ENCODE measurements at regions not wholly inside any gene's neighbourhood (a gene's known extent, or its start where the extent isn't known, plus 50 kb on each side); places are given as distances from the start of the nearest gene placed in this dataset.
"Not testable (repeated sequence)": the region's sequence is repeated elsewhere in the genome, so short reads cannot be mapped to it uniquely, and the experiment has no call there.

DNA sequence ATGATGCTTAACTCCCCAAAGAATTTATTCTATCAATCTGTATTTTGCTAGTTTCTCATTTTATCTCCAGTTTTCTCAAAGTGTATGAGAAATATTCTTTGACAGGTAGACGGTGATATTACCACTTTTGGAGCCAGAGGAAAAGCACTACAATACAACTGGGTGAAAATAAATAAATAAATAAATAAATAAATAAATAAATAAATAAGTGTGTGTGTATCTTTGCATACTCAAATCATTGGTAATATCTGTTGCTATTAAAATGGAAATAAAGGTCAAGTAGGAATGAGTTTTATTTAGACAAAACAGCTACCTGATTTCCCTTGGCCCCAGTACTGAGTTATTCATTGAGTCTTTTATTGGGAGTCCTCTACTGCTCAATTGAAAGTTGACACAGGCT, 114.3 kb downstream of the RBMX2 start:
- no peaks in the 10 kb centered on the region for H3K4me1 ChIP-seq (ENCODE audit: control insufficient read depth, insufficient read depth, low read length)
- no peaks in the 10 kb centered on the region for H3K27me3 ChIP-seq (ENCODE audit: control insufficient read depth in 1 of 2, insufficient read depth in 2 of 2, low read length in 2 of 2)
- H3K4me3 ChIP-seq (ENCODE audit: low read length in 2 of 2), result no peak overlapping the region
- no peak overlapping the region for H3K27ac ChIP-seq (ENCODE audit: low read length)
- H3K9ac ChIP-seq (ENCODE audit: low read length in 2 of 2), result no peak overlapping the region
- no peaks in the 10 kb centered on the region for H3K36me3 ChIP-seq (ENCODE audit: control insufficient read depth in 2 of 2, insufficient read depth in 2 of 2, low read length in 2 of 2)
- no peaks in the 10 kb centered on the region for H3K9me3 ChIP-seq (ENCODE audit: control insufficient read depth in 2 of 2, low read length in 2 of 2)

DNA sequence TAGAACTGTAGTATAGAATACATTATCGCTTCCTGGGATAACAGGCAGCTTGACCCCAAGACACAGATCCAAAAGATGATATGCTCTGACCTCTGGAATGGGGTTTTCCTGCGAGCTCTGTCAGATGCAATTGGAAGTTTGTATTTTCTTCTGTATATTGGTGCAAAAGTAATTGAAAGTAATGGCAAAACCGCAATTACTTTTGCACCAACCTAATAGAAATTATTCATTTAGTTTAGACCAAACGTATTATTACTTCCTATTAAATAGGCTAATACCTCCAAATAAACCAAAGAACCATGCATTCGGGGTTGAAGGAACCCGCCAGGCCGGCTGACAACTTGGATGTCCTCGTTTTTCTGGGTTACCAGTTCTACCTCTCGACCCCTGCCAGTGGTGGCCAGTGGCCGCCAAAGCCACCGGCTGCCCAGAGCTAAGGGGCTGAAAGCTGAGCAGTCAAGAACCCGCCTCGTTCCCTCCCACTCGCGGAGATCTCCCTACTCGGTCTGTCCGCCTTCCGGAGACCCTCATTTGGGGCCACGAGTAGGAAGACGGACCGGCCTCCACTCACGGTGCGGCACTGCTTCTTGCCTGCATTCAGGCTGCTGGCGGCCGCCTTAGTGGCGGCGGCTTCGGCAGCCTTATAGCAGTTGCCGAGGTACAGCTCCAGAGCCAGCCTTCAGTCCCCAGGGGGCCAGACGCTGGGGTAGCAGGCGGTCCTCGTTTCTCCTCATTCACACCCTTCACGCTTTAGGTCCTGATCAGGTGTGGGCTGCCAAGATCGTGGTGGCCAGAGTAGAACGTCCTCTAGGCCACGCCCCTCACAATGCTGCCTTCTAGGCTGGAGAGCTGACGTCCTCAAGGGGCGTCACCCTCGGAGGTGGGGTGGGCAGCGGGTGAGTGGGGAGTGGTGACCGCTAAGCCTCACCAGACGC, 121.9 kb downstream of the RBMX2 start:
- no peaks in the 10 kb centered on the region for H3K27me3 ChIP-seq (ENCODE audit: control insufficient read depth in 1 of 2, insufficient read depth in 2 of 2, low read length in 2 of 2)
- H3K4me3 ChIP-seq (ENCODE audit: low read length in 2 of 2), result peak overlapping the region; percentile 57 to 69
- peak overlapping the region in 1 of 2 donors; percentile 21 for H3K9ac ChIP-seq (ENCODE audit: low read length in 2 of 2)
- no peaks in the 10 kb centered on the region for H3K9me3 ChIP-seq (ENCODE audit: control insufficient read depth in 2 of 2, low read length in 2 of 2)
- H3K27ac ChIP-seq (ENCODE audit: low read length), result no peak overlapping the region
- no peaks in the 10 kb centered on the region for H3K36me3 ChIP-seq (ENCODE audit: control insufficient read depth in 2 of 2, insufficient read depth in 2 of 2, low read length in 2 of 2)
- no peaks in the 10 kb centered on the region for H3K4me1 ChIP-seq (ENCODE audit: control insufficient read depth, insufficient read depth, low read length)

DNA sequence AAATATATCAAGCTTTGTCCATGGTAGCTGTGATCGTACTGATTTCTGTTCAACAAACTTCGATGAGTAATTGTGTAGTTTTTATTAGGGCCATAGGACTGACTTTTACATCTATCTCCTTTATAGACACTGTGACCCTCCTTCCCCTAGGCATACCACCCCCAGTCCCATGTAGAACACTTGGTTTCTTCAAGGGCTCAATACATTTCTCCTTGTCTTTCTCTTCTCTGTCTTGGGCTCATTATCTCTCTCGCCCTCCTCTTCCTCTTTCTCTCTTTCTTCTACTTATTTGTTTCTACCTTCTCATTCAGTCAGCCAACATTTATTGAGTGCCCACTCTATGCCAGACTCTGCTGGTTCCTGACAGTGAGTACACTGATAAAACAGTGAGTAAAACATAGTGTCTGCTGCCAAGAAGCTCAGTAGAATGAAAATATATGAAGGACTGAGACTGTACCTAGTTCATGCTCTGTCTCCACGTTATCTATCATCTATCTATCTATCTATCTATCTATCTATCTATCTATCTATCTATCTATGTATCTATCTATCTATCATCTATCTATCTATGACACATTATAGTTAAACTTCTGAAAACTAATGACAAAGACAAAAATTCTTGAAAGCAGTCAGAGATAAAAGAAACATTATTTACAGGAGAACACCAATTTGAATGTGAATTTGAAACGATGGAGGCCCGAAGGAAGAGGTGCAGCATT, 122.8 kb downstream of the RBMX2 start:
- H3K4me3 ChIP-seq (ENCODE audit: low read length in 2 of 2), result peak overlapping the region; percentile 57 to 69

DNA sequence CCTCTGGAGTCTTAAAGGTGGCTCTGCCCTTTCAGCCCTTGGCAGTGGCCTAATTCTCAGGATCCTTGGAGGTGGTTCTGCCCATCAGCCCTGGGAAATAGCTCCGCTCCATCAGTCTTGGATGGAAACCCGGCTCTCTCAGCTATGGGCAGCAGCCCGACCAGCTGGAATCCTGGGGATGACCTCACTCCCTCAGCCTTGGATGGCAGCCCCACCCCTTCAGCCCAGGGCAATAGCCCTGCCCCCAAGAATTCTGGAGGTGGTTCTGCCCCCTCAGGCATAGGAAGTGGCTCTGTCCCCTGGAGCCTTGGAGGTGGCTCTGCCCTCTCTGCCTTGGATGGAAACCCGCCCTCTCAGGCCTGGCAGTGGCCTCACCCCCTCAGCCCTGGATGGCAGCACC, 127.7 kb downstream of the RBMX2 start:
- no peaks in the 10 kb centered on the region for H3K36me3 ChIP-seq (ENCODE audit: control insufficient read depth in 2 of 2, insufficient read depth in 2 of 2, low read length in 2 of 2)
- no peaks in the 10 kb centered on the region for H3K4me1 ChIP-seq (ENCODE audit: control insufficient read depth, insufficient read depth, low read length)
- H3K9me3 ChIP-seq (ENCODE audit: control insufficient read depth in 2 of 2, low read length in 2 of 2), result no peaks in the 10 kb centered on the region
- no peak overlapping the region for H3K27ac ChIP-seq (ENCODE audit: low read length)
- no peaks in the 10 kb centered on the region for H3K27me3 ChIP-seq (ENCODE audit: control insufficient read depth in 1 of 2, insufficient read depth in 2 of 2, low read length in 2 of 2)
- no peak overlapping the region for H3K9ac ChIP-seq (ENCODE audit: low read length in 2 of 2)
- no peak overlapping the region for H3K4me3 ChIP-seq (ENCODE audit: low read length in 2 of 2)

More for the DNA sequence above, 122.8 kb downstream of the RBMX2 start:
- Histone ChIP-seq H3K36me3 (ENCODE audit: control insufficient read depth in 2 of 2, insufficient read depth in 2 of 2, low read length in 2 of 2) (no peaks in the 10 kb centered on the region), H3K4me1 (ENCODE audit: control insufficient read depth, insufficient read depth, low read length) (no peaks in the 10 kb centered on the region), H3K9ac (ENCODE audit: low read length in 2 of 2) (no peak overlapping the region), H3K27me3 (ENCODE audit: control insufficient read depth in 1 of 2, insufficient read depth in 2 of 2, low read length in 2 of 2) (no peaks in the 10 kb centered on the region), H3K27ac (ENCODE audit: low read length) (no peak overlapping the region), H3K9me3 (ENCODE audit: control insufficient read depth in 2 of 2, low read length in 2 of 2) (no peaks in the 10 kb centered on the region)

DNA sequence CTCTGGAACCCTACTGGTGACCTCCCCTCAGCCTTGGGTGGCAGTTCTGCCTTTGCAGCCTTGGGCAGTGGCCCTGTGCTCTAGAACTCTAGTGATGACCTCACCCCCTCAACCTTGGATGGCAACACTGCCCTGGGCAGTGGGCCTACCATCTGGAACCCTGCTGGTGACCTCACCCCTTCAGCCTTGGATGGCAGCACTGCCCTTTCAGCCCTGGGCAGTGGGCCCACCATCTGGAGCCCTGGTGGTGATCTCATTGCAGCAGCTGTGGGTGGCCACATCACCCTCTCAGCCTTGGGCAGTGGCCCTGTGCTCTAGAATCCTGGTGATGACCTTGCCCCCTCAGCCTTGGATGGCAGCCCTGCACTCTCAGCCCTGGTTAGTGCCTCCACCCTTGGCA, 129.3 kb downstream of the RBMX2 start:
- Histone ChIP-seq H3K36me3 (ENCODE audit: control insufficient read depth in 2 of 2, insufficient read depth in 2 of 2, low read length in 2 of 2) (no peaks in the 10 kb centered on the region), H3K4me1 (ENCODE audit: control insufficient read depth, insufficient read depth, low read length) (no peaks in the 10 kb centered on the region), H3K4me3 (ENCODE audit: low read length in 2 of 2) (no peak overlapping the region), H3K27me3 (ENCODE audit: control insufficient read depth in 1 of 2, insufficient read depth in 2 of 2, low read length in 2 of 2) (no peaks in the 10 kb centered on the region), H3K9ac (ENCODE audit: low read length in 2 of 2) (no peak overlapping the region), H3K27ac (ENCODE audit: low read length) (no peak overlapping the region), H3K9me3 (ENCODE audit: control insufficient read depth in 2 of 2, low read length in 2 of 2) (no peaks in the 10 kb centered on the region)

DNA sequence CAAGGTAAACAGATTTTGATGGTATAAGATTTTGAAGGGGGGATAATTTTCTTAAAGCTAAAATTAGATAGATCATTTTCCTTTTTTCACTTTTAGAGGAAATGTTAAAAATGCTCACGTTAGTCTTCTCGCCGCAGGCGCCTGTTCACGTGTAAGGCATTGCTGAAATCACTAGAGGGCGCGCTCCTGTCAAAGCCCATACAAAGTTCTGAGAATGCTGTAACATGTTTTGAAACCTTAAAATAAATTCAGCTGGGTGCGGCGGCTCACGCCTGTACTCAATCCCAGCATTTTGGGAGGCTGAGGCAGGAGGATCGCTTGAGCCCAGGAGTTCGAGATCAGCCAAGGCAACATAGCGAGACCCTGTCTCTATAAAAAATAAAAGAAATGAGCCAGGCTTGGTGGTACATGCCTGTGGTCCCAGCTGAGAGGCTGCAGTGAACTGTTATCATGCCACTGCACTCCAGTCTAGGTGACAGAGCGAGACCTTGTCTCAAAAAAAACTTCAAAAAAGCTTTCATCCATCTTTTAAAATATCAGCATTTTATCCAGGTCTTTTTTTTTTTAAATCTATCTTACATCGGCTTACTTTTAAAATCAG, 138.0 kb downstream of the RBMX2 start:
- no peaks in the 10 kb centered on the region for H3K9me3 ChIP-seq (ENCODE audit: control insufficient read depth in 2 of 2, low read length in 2 of 2)
- H3K36me3 ChIP-seq (ENCODE audit: control insufficient read depth in 2 of 2, insufficient read depth in 2 of 2, low read length in 2 of 2), result no peaks in the 10 kb centered on the region
- H3K27ac ChIP-seq (ENCODE audit: low read length), result no peak overlapping the region
- H3K9ac ChIP-seq (ENCODE audit: low read length in 2 of 2), result no peak overlapping the region
- no peaks in the 10 kb centered on the region for H3K4me1 ChIP-seq (ENCODE audit: control insufficient read depth, insufficient read depth, low read length)
- peaks cover 0 to 2% of the 10 kb centered on the region in 2 donors for H3K27me3 ChIP-seq (ENCODE audit: control insufficient read depth in 1 of 2, insufficient read depth in 2 of 2, low read length in 2 of 2)
- no peak overlapping the region for H3K4me3 ChIP-seq (ENCODE audit: low read length in 2 of 2)

DNA sequence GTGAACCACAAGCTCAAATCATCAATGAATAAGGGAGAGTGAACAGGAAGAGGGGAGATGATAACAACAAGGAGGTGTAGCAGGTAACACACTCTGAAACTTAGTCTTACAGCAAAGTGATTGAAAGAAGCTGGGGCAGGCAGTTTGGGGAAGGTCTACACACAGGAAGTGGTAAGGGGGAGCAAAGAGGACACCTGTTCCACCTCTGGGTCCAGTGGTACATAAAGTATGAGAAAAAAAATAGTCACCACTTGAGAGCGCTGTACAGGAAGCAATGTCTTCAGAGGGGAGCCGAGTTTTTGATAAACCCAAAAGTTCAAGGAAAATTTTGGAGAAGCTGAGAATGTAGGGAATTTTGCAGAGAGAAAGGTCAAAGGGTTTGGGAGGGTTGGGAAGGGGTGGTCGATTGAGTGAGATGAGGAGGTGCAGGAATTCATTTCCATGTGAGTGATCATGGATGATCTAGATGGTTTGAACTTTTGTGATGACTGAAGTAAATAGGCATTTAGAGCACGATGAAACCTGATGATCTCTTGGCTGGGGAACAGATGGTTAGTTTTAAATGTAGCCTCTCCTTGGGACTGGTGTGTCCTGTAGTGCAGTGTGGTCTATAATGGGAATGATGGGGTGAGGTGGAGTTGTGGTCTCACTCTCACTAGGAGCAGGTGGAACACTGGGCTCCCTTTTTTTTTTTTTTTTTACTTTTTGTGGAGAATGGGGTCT, 142.0 kb downstream of the RBMX2 start:
- no peak overlapping the region for H3K9ac ChIP-seq (ENCODE audit: low read length in 2 of 2)
- H3K27me3 ChIP-seq (ENCODE audit: control insufficient read depth in 1 of 2, insufficient read depth in 2 of 2, low read length in 2 of 2), result peaks cover 0 to 2% of the 10 kb centered on the region in 2 donors
- no peaks in the 10 kb centered on the region for H3K36me3 ChIP-seq (ENCODE audit: control insufficient read depth in 2 of 2, insufficient read depth in 2 of 2, low read length in 2 of 2)
- H3K4me3 ChIP-seq (ENCODE audit: low read length in 2 of 2), result no peak overlapping the region
- H3K4me1 ChIP-seq (ENCODE audit: control insufficient read depth, insufficient read depth, low read length), result no peaks in the 10 kb centered on the region
- no peak overlapping the region for H3K27ac ChIP-seq (ENCODE audit: low read length)
- no peaks in the 10 kb centered on the region for H3K9me3 ChIP-seq (ENCODE audit: control insufficient read depth in 2 of 2, low read length in 2 of 2)

DNA sequence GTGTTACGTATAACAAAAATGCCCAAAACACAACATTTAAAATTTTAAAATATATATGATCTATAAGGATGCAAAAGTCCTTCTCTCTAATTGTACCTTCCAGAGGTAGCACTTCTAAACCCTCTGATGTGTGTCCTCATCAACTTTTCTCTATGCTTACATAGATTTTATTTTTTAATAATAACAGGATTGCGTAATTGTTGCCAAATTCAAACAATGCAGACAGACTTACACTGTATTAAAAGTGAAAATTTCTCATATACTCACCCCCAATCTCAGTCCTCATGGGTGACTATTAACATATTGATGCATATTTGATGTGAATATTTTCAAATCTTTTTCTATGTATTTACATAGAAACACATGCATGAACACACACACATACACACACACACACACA, 144.0 kb downstream of the RBMX2 start:
- Histone ChIP-seq H3K4me1 (ENCODE audit: control insufficient read depth, insufficient read depth, low read length) (peaks cover 2% of the 10 kb centered on the region), H3K4me3 (ENCODE audit: low read length in 2 of 2) (no peak overlapping the region), H3K9me3 (ENCODE audit: control insufficient read depth in 2 of 2, low read length in 2 of 2) (no peaks in the 10 kb centered on the region), H3K36me3 (ENCODE audit: control insufficient read depth in 2 of 2, insufficient read depth in 2 of 2, low read length in 2 of 2) (no peaks in the 10 kb centered on the region), H3K27me3 (ENCODE audit: control insufficient read depth in 1 of 2, insufficient read depth in 2 of 2, low read length in 2 of 2) (peaks cover 0 to 1% of the 10 kb centered on the region in 2 donors), H3K9ac (ENCODE audit: low read length in 2 of 2) (no peak overlapping the region), H3K27ac (ENCODE audit: low read length) (no peak overlapping the region)

DNA sequence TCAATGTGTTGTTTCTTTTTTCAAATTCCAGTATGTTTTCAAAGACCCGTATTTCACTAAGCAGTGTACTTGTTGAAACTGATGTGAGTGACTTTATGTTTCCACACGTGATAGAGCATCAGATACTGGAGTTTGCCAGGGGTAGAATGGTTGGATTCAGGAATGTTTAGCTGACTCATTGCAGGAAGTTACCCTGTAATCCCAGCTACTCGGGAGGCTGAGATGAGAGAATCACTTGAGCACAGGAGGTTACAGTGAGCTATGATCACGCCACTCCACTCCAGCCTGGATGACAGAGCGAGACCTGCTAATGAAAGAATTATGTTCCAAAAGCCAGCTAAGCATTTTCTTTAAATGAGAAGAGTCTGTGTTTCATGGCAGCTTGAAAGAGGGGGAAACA, 147.6 kb downstream of the RBMX2 start:
- H3K9ac ChIP-seq (ENCODE audit: low read length in 2 of 2); H3K4me3 ChIP-seq (ENCODE audit: low read length in 2 of 2); H3K4me1 ChIP-seq (ENCODE audit: control insufficient read depth, insufficient read depth, low read length); H3K36me3 ChIP-seq (ENCODE audit: control insufficient read depth in 2 of 2, insufficient read depth in 2 of 2, low read length in 2 of 2); H3K27ac ChIP-seq (ENCODE audit: low read length); H3K27me3 ChIP-seq (ENCODE audit: control insufficient read depth in 1 of 2, insufficient read depth in 2 of 2, low read length in 2 of 2); H3K9me3 ChIP-seq (ENCODE audit: control insufficient read depth in 2 of 2, low read length in 2 of 2): not testable (repeated sequence)

DNA sequence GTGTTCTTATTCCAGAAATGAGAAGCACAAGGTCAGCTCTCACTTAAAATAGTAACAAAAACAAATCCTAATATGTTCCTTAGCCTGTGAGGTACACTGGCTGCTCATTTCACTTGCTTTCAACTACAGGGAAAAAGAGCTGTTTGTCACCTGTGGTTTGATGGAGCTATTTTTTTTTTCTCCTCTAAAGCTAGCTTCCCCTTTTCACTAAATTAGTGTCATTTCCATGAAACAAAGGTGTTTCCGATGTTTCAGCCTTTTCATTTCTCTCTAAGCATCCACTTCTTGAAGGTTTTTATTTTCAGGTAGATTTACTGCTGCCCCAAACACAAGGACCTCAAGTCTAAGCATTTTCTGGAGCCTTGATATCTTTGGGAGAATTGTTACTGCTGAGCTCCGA, 148.6 kb downstream of the RBMX2 start:
- no peaks in the 10 kb centered on the region for H3K36me3 ChIP-seq (ENCODE audit: control insufficient read depth in 2 of 2, insufficient read depth in 2 of 2, low read length in 2 of 2)
- H3K4me1 ChIP-seq (ENCODE audit: control insufficient read depth, insufficient read depth, low read length), result peaks cover 2% of the 10 kb centered on the region
- H3K27ac ChIP-seq (ENCODE audit: low read length), result no peak overlapping the region
- H3K9ac ChIP-seq (ENCODE audit: low read length in 2 of 2), result no peak overlapping the region
- no peak overlapping the region for H3K4me3 ChIP-seq (ENCODE audit: low read length in 2 of 2)
- peaks cover 0 to 5% of the 10 kb centered on the region in 2 donors for H3K27me3 ChIP-seq (ENCODE audit: control insufficient read depth in 1 of 2, insufficient read depth in 2 of 2, low read length in 2 of 2)
- H3K9me3 ChIP-seq (ENCODE audit: control insufficient read depth in 2 of 2, low read length in 2 of 2), result no peaks in the 10 kb centered on the region
